ENCODE measurements at regions not wholly inside any gene's neighbourhood (a gene's known extent, or its start where the extent isn't known, plus 50 kb on each side); places are given as distances from the start of the nearest gene placed in this dataset.
"Not testable (repeated sequence)": the region's sequence is repeated elsewhere in the genome, so short reads cannot be mapped to it uniquely, and the experiment has no call there.

GRCh38 chr18:10340821-10341220 is 113.6 kb upstream of the APCDD1 start:
- ATAC-seq (no peak), DNase-seq (ENCODE audit: low spot score) (no peak)
- intact Hi-C loops (cut with DNase I) = no loop called here

- ATAC-seq (peak; percentile 83), DNase-seq (ENCODE audit: low spot score) (peak; percentile 68)
- intact Hi-C loops (cut with DNase I) = no loop called here
These were observed 110.7 kb upstream of the APCDD1 start for GRCh38 chr18:10343778-10344177.

DNA sequence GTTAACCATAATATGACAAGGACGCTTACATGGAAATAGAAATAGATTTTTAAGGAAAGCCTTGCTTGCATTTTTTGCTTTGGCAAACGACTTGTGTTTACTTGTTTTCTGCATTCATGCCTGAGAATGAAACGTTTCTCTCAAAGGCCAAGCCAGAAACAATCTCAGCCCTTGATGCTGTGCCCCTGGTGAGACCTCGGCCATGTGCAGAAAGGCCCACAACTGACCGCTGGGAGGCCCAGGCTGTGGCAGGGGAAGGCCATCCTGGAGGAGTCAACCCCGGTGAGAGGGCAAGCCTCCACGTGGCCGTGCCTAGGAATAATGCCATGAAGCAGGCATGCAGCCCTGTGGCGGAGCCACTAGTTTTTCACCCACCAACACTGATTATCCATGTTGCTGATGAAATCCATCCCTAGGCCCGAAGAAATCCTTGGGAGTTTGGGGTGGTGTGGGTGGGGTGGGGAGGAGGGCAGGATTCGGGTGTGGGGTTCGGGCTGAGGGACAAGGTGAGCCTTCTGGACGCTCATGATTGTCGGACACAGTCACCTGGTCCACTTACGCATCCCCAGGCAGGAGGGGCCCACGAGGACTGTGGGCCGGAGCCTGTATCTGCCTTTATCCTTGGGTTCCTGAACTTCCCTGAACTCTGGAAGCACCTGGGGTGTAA is 107.6 kb upstream of the APCDD1 start:
- ATAC-seq = peak; percentile 66
- intact Hi-C loops (cut with DNase I) = no loop called here
- DNase-seq (ENCODE audit: low spot score) = no peak

DNA sequence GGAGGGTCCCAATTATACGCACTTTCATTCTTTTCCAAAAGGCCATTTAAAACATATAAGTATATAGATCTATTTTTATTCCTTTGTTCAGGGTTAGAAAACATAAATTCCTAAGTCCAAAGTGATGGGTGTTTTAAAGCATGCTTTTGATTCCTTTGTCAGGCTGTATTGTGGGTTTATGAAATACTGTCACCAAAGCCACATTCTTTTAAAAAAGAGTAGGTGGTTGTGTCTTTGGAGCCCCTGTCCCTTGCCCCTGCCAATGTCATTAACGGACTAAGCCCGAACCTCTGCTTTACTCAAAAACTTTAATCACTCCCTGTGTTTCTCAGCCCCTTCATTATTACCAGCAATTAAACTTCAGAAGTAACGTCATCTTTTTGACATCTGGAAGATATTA is 104.9 kb upstream of the APCDD1 start:
- intact Hi-C loops (cut with DNase I) = no loop called here
- DNase-seq (ENCODE audit: low spot score) (no peak), ATAC-seq (no peak)

DNA sequence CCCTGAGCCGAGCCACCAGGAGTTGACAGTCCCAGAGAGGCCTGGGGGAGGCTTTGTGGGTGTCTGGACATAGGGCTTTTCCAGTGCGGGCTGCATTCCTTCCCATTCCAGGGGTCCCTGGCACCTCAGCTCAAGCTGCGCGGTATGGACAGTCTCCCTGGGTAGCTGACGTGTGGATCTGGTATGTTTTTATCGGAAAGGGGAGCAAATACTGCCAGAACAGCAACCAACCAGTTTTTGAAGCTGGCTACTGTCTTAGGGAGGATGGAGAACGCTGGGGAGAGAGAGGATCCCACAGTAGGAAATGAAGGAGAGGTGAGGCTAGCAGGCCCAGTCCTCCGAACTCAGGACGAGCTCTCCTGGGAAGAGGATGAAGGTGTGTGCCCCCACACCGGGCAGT is 103.8 kb upstream of the APCDD1 start:
- no peak for ATAC-seq
- intact Hi-C loops (cut with DNase I) = no loop called here

GRCh38 chr18:10351219-10351818 is 103.1 kb upstream of the APCDD1 start:
- intact Hi-C loops (cut with DNase I) = no loop called here
- ATAC-seq (no peak), DNase-seq (ENCODE audit: low spot score) (no peak)

More for the DNA sequence above, 103.8 kb upstream of the APCDD1 start:
- DNase-seq (ENCODE audit: low spot score) = no peak

- DNase-seq (ENCODE audit: low spot score) = no peak
- no peak for ATAC-seq
- intact Hi-C loops (cut with DNase I) = no loop called here
These were observed 102.6 kb upstream of the APCDD1 start for GRCh38 chr18:10351858-10352257.

GRCh38 chr18:10352671-10353070 is 101.8 kb upstream of the APCDD1 start:
- intact Hi-C loops (cut with DNase I) = no loop called here
- no peak for DNase-seq (ENCODE audit: low spot score)
- no peak for ATAC-seq

- intact Hi-C loops (cut with DNase I) = no loop called here
- DNase-seq (ENCODE audit: low spot score) = no peak
- peak; percentile 47 for ATAC-seq
These were observed 100.6 kb upstream of the APCDD1 start for GRCh38 chr18:10353791-10354190.

GRCh38 chr18:10354241-10354811 is 100.1 kb upstream of the APCDD1 start:
- DNase-seq (ENCODE audit: low spot score) = no peak
- ATAC-seq = peak; percentile 54
- intact Hi-C loops (cut with DNase I) = no loop called here

GRCh38 chr18:10354890-10355289 is 99.5 kb upstream of the APCDD1 start:
- DNase-seq (ENCODE audit: low spot score) = no peak
- peak; percentile 7 for ATAC-seq
- intact Hi-C loops (cut with DNase I) = no loop called here

GRCh38 chr18:10356999-10357398 is 97.4 kb upstream of the APCDD1 start:
- intact Hi-C loops (cut with DNase I); DNase-seq (ENCODE audit: low spot score): not testable (repeated sequence)

GRCh38 chr18:10361660-10362059 is 92.8 kb upstream of the APCDD1 start:
- intact Hi-C loops (cut with DNase I) = no loop called here
- peak; percentile 86 for ATAC-seq
- DNase-seq (ENCODE audit: low spot score) = no peak

More at GRCh38 chr18:10356999-10357398, 97.4 kb upstream of the APCDD1 start:
- not testable (repeated sequence) for ATAC-seq

GRCh38 chr18:10365021-10365500 is 89.4 kb upstream of the APCDD1 start:
- DNase-seq (ENCODE audit: low spot score) (no peak), ATAC-seq (no peak)
- intact Hi-C loops (cut with DNase I) = no loop called here

DNA sequence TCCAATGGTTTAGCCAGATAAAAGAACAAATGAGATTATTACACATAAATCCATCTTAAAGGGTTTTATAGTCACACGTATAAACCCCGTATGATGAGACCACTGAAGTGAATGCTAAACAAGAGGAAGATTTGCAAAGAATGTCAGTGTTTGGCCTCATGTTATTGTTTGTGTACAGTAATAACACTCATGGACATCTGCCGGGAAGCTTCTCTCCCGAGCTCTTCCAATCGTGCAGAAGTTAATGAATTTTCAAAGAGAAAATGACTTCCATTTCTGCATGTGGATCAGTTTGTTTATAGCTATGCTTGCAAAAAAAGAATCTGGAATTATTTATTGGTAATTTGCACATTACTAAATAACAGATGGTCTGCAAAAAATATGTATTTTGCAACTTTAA is 88.5 kb upstream of the APCDD1 start:
- no peak for ATAC-seq
- no peak for DNase-seq (ENCODE audit: low spot score)
- intact Hi-C loops (cut with DNase I) = no loop called here

DNA sequence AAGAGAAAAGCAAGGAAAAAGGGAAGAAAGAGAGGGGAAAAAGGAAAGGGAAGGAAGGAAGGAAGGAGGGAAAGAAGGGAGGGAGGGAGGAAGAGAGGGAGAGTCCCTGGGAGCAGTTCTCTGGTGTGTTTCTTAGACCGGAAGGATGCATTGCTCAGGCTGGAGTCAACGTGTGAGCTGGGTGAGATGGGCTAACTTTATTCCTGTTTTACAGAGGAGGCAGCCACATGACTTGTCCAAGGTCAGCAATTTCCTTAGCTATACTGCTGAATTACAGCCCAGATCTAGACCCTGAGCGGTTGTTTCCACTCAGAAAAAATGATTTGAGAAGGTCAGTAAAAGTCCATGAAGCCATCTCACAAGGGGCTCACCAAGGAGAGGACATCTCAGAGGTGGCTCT is 86.6 kb upstream of the APCDD1 start:
- no peak for ATAC-seq
- DNase-seq (ENCODE audit: low spot score) = no peak
- intact Hi-C loops (cut with DNase I) = no loop called here

- intact Hi-C loops (cut with DNase I) = no loop called here
- DNase-seq (ENCODE audit: low spot score) = no peak
These were observed 85.7 kb upstream of the APCDD1 start for GRCh38 chr18:10368456-10369453.

GRCh38 chr18:10370716-10371115 is 83.7 kb upstream of the APCDD1 start:
- ATAC-seq (no peak), DNase-seq (ENCODE audit: low spot score) (no peak)
- intact Hi-C loops (cut with DNase I) = no loop called here

More at GRCh38 chr18:10368456-10369453, 85.7 kb upstream of the APCDD1 start:
- ATAC-seq = peak; percentile 33

GRCh38 chr18:10371165-10371564 is 83.3 kb upstream of the APCDD1 start:
- no peak for DNase-seq (ENCODE audit: low spot score)
- intact Hi-C loops (cut with DNase I) = no loop called here
- no peak for ATAC-seq
